ENCODE measurements at regions not wholly inside any gene's neighbourhood (a gene's known extent, or its start where the extent isn't known, plus 50 kb on each side); places are given as distances from the start of the nearest gene placed in this dataset.
"Not testable (repeated sequence)": the region's sequence is repeated elsewhere in the genome, so short reads cannot be mapped to it uniquely, and the experiment has no call there.

DNA sequence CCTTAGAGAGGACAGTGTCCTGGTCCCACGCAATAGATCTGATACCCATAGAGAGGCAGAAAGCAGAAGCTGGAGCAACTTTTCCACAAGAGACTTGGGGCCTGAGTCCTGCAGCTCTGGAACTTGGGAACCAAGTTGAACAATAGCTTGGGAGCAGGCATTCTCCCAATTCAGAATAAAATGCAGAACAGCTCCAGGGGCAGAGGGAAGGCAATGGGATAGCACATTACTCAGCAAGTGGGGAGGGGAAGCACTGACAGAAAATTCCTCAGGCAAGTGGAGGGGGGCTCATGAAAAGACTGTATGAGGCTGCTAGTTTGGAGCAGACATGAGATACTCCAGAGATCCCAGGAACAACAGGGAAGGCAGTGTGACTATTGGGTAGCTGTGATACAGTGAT, 513.6 kb downstream of the HINT1 start:
- DNase-seq (ENCODE audit: low read depth in 2 of 2), result no peak
- TF ChIP-seq, protein P1, sequence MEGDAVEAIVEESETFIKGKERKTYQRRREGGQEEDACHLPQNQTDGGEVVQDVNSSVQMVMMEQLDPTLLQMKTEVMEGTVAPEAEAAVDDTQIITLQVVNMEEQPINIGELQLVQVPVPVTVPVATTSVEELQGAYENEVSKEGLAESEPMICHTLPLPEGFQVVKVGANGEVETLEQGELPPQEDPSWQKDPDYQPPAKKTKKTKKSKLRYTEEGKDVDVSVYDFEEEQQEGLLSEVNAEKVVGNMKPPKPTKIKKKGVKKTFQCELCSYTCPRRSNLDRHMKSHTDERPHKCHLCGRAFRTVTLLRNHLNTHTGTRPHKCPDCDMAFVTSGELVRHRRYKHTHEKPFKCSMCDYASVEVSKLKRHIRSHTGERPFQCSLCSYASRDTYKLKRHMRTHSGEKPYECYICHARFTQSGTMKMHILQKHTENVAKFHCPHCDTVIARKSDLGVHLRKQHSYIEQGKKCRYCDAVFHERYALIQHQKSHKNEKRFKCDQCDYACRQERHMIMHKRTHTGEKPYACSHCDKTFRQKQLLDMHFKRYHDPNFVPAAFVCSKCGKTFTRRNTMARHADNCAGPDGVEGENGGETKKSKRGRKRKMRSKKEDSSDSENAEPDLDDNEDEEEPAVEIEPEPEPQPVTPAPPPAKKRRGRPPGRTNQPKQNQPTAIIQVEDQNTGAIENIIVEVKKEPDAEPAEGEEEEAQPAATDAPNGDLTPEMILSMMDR (IDR thresholded peaks at IDR 0.05; ENCODE audit: low read depth, low read length), result no peak
- no peak overlapping the region for H3K4me3 ChIP-seq (replicated peaks in 1 of 2; ENCODE audit: low read depth in 2 of 2, low read length in 2 of 2)

DNA sequence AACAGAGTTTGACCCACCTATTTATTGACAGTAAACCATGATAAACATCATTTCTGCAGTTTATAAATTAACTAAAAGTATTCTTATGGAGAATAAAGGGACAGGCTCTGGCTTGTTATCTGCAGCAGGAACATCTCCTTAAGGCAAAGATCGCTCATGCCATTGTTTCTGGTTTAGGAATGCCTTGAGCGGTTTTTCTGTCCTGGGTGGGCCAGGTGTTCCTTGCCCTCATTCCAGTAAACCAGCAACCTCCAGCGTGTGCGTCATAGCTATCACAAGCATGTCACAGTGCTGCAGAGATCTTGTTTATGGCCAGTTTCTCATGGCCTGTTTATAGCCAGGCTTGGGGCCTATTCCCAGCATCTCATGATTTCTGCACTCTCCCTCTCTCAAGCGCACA, 521.7 kb downstream of the HINT1 start:
- no peak overlapping the region for H3K4me3 ChIP-seq (replicated peaks in 1 of 2; ENCODE audit: low read depth in 2 of 2, low read length in 2 of 2)
- DNase-seq (ENCODE audit: low read depth in 2 of 2), result no peak
- TF ChIP-seq, protein P1 (IDR thresholded peaks at IDR 0.05; ENCODE audit: low read depth, low read length), result no peak

DNA sequence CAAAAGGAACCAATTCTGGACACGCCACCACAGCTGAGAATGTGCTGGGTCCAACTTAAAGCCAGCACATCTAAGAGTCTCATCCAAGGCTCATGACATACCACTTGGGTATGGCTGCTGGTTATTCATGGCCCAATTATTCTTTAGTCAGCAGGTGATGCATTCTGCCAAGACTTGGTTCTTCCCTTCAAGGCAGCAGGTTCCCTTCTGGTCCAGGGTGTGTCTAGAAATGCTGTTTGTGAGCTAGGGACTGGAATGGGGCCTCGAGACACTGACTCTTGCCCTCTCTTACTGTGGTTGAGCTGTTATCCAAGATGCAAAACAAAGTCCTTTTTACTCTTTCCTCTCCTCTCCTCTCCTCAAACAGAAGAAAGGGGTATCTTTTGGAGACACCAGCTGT, 522.6 kb downstream of the HINT1 start:
- DNase-seq (ENCODE audit: low read depth in 2 of 2), result no peak
- H3K4me3 ChIP-seq (replicated peaks in 1 of 2; ENCODE audit: low read depth in 2 of 2, low read length in 2 of 2), result no peak overlapping the region
- TF ChIP-seq, protein P1 (IDR thresholded peaks at IDR 0.05; ENCODE audit: low read depth, low read length), result no peak

DNA sequence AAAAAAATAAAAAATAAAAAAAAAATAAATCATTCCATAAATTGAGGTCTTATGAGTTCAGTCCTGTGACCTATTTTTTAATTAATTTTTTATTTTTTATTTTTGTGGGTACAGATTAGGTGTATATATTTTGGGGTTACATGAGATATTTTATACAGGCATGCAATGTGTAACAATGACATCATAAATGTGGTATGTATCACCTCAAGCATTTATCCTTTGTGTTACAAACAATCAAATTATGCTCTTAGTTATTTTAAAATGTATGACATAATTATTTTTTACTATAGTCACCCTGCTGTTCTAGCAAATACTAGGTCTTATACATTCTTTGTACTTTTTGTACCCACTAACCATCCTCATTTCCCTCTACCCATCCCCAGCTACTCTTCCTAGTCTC, 537.9 kb downstream of the HINT1 start:
- no peak overlapping the region for H3K4me3 ChIP-seq (replicated peaks in 1 of 2; ENCODE audit: low read depth in 2 of 2, low read length in 2 of 2)
- TF ChIP-seq, protein P1 (IDR thresholded peaks at IDR 0.05; ENCODE audit: low read depth, low read length), result no peak
- DNase-seq (ENCODE audit: low read depth in 2 of 2), result no peak

DNA sequence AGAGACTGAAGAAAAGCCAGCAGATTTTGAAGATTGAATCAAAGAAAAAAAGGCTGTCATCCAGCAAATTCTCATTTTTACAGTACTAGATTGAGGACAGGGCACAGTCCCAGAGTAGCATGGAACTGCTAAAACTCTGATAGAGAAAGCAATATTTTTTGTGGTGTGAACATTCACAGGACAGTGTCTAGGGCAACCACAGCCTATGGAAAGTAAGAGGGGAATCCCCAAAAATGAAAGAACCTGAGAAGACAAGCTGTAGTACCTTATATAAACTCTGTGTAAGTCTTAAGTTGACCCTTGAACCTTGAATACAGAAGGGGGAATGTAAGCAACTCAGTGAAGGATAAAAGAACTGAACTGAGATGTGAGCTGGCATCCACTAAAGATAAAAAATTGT, 540.3 kb downstream of the HINT1 start:
- H3K4me3 ChIP-seq (replicated peaks in 1 of 2; ENCODE audit: low read depth in 2 of 2, low read length in 2 of 2), result no peak overlapping the region
- TF ChIP-seq, protein P1 (IDR thresholded peaks at IDR 0.05; ENCODE audit: low read depth, low read length), result no peak
- DNase-seq (ENCODE audit: low read depth in 2 of 2), result no peak

DNA sequence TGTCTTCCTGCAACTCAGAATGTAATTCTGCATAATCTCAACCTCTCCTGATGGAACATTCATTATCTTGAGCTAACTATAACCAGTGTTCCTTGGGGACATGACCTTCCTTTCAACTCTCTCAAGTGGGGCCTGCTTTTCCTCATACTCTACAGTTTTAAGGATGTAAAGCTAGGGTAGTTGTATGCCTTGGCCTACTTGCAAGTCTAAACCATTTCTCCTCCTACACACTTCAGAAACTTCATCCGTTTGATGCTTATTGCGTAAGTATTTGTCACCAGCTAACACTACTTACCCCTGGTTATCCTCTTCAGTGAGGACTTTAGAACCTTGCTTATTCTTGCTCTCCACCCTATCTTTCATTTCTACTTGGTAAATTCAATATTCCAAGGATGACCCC, 548.9 kb downstream of the HINT1 start:
- no peak overlapping the region for H3K4me3 ChIP-seq (replicated peaks in 1 of 2; ENCODE audit: low read depth in 2 of 2, low read length in 2 of 2)
- TF ChIP-seq, protein P1 (IDR thresholded peaks at IDR 0.05; ENCODE audit: low read depth, low read length), result no peak
- peak; percentile 9 to 64 for DNase-seq (ENCODE audit: low read depth in 2 of 2)

DNA sequence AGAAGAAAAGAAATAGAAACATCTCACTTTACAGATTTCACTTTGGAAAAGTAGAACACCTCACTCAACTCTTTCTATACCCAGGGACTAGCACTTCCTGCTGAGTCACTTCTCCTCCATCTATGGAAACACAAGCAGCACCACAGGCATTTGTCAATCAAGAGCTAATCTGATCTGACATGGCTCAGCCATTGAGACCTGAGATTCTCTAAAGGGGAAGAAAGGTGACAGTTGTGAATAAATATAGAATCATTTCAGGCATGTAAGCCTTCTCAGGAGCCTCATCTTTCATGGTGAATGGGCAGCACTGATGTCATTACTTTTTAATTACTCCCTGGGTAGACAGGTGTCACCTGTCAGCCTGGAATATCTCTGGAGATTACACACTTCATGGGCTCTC, 559.8 kb downstream of the HINT1 start:
- no peak overlapping the region for H3K4me3 ChIP-seq (replicated peaks in 1 of 2; ENCODE audit: low read depth in 2 of 2, low read length in 2 of 2)
- TF ChIP-seq, protein P1 (IDR thresholded peaks at IDR 0.05; ENCODE audit: low read depth, low read length), result no peak
- DNase-seq (ENCODE audit: low read depth in 2 of 2), result peak in 1 of 2 donors; percentile 5

DNA sequence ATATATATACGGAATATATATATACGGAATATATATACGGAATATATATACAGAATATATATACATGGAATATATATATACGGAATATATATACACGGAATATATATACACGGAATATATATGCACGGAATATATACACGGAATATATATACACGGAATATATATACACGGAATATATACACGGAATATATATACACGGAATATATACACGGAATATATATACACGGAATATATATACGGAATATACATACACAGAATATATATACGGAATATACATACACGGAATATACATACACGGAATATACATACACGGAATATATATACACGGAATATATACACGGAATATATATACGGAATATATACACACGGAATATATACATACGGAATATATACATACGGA, 568.4 kb downstream of the HINT1 start:
- H3K4me3 ChIP-seq (replicated peaks in 1 of 2; ENCODE audit: low read depth in 2 of 2, low read length in 2 of 2); DNase-seq (ENCODE audit: low read depth in 2 of 2): not testable (repeated sequence)

All from cardiac fibroblast (primary cell).